Naive thymus-derived CD4-positive, alpha-beta T cell (primary cell): ENCODE measurements at regions not wholly inside any gene's neighbourhood (a gene's known extent, or its start where the extent isn't known, plus 50 kb on each side); places are given as distances from the start of the nearest gene placed in this dataset.
"Not testable (repeated sequence)": the region's sequence is repeated elsewhere in the genome, so short reads cannot be mapped to it uniquely, and the experiment has no call there.

Experiments used
- ATAC-seq: fragments of 150-1000 bp; cut with Tn5 transposase; 2 replicates; pipeline ENCODE4 v1.10.0; 2021; ENCODE audit warnings: mild to moderate bottlenecking, moderate library complexity
- CTCF ChIA-PET: fragments of 350-600 bp; sonication (Branson Sonifier 250); formaldehyde crosslinking; loops from one replicate; lab custom pipeline; 2021; ENCODE audit warnings: antibody characterized with exemption; lab: Charles Lee
- POLR2A ChIA-PET: fragments of 350-600 bp; sonication (Branson Sonifier 250); formaldehyde crosslinking; loops from one replicate; lab custom pipeline; 2021; ENCODE audit warnings: antibody characterized with exemption, inconsistent platforms; lab: Charles Lee
- DNase-seq, 9 donors: peaks; one replicate each; pipeline versions ENCODE4 v3.0.0 to v3.0.0-alpha.2; 2020 to 2022; ENCODE audit warnings: mixed read lengths in 1 of 9
- H3K27ac ChIP-seq: one replicate; pipeline ENCODE4 v1.7.0; 2013; ENCODE audit warnings: mild to moderate bottlenecking, low read depth, low read length, moderate library complexity
- H3K27me3 ChIP-seq, 2 donors: one replicate each; pipeline ENCODE4 v1.7.0; 2013; ENCODE audit warnings: low read length in 2 of 2, mild to moderate bottlenecking in 2 of 2, moderate library complexity in 2 of 2; ENCODE audit not compliant: control insufficient read depth in 2 of 2, insufficient read depth in 2 of 2
- H3K36me3 ChIP-seq, 3 experiments: 1 replicate in 2 of 3; 2 replicates in 1 of 3; pipeline ENCODE4 v1.7.0; 2013; ENCODE audit warnings: low read length in 3 of 3, mild to moderate bottlenecking in 3 of 3, moderate library complexity in 1 of 3; ENCODE audit not compliant: insufficient read depth in 3 of 3, control insufficient read depth in 2 of 3
- H3K4me1 ChIP-seq, 2 donors: one replicate each; pipeline ENCODE4 v1.7.0; 2013; ENCODE audit warnings: low read length in 2 of 2, mild to moderate bottlenecking in 2 of 2, moderate library complexity in 1 of 2; ENCODE audit not compliant: control insufficient read depth in 2 of 2, insufficient read depth in 2 of 2
- H3K4me3 ChIP-seq: 2 replicates; pipeline ENCODE4 v1.7.0; 2013; ENCODE audit warnings: mild to moderate bottlenecking, low read length
- H3K9me3 ChIP-seq, 3 experiments: 1 replicate in 2 of 3; 2 replicates in 1 of 3; pipeline ENCODE4 v1.7.0; 2013; ENCODE audit warnings: low read length in 3 of 3; ENCODE audit not compliant: control insufficient read depth in 2 of 3
- H3K27ac Mint-ChIP-seq, 9 donors: one replicate each; pipeline ENCODE4 v1.8.0; 2020 to 2022; ENCODE audit warnings: mixed read lengths in 9 of 9, mild to moderate bottlenecking in 8 of 9, moderate library complexity in 5 of 9, inconsistent platforms in 2 of 9
- H3K27me3 Mint-ChIP-seq, 5 donors: one replicate each; pipeline ENCODE4 v1.8.0; 2021 to 2022; ENCODE audit warnings: mixed read lengths in 5 of 5, mild to moderate bottlenecking in 1 of 5
- H3K36me3 Mint-ChIP-seq, 5 donors: one replicate each; pipeline ENCODE4 v1.8.0; 2020 to 2022; ENCODE audit warnings: mixed read lengths in 5 of 5, mild to moderate bottlenecking in 3 of 5, inconsistent platforms in 1 of 5
- H3K4me1 Mint-ChIP-seq, 7 donors: one replicate each; pipeline ENCODE4 v1.8.0; 2020 to 2022; ENCODE audit warnings: mixed read lengths in 7 of 7, mild to moderate bottlenecking in 3 of 7, inconsistent platforms in 1 of 7
- H3K4me3 Mint-ChIP-seq, 10 donors: one replicate each; pipeline ENCODE4 v1.8.0; 2020 to 2022; ENCODE audit warnings: mild to moderate bottlenecking in 10 of 10, mixed read lengths in 10 of 10, moderate library complexity in 6 of 10, inconsistent platforms in 2 of 10
- H3K9me3 Mint-ChIP-seq, 11 donors: one replicate each; pipeline ENCODE4 v1.8.0; 2020 to 2022; ENCODE audit warnings: mixed read lengths in 11 of 11, mild to moderate bottlenecking in 4 of 11, inconsistent platforms in 1 of 11, moderate library complexity in 1 of 11
- intact Hi-C, 2 donors: fragments of 100-400 bp; cut with micrococcal nuclease; formaldehyde crosslinking; loops; one replicate each; pipeline ENCODE4 v1.15.1; 2023

GRCh38 chr6:141504318-141504717 lies 628.4 kb upstream of the GJE1 start:
- intact Hi-C loops, H3K4me1 ChIP-seq, DNase-seq, H3K27ac Mint-ChIP-seq, H3K4me1 Mint-ChIP-seq, H3K27me3 Mint-ChIP-seq, H3K27me3 ChIP-seq, CTCF ChIA-PET, H3K4me3 ChIP-seq, H3K36me3 ChIP-seq, POLR2A ChIA-PET, ATAC-seq, H3K27ac ChIP-seq, H3K4me3 Mint-ChIP-seq: not testable (repeated sequence)
- H3K9me3 Mint-ChIP-seq = peaks cover 15 to 45% (median 17%) of the 10 kb centered on the region in 11 donors
- peaks cover 3 to 18% (median 14%) of the 10 kb centered on the region in 5 donors for H3K36me3 Mint-ChIP-seq
- peaks cover 0 to 12% (median 0%) of the 10 kb centered on the region in 3 experiments for H3K9me3 ChIP-seq

- intact Hi-C loops = no loop called here
- no peak overlapping the region for H3K27ac Mint-ChIP-seq
- POLR2A ChIA-PET = no interaction called here
- Histone ChIP-seq H3K27ac (no peak overlapping the region), H3K4me1 (no peaks in the 10 kb centered on the region), H3K9me3 (peaks cover 0 to 11% (median 0%) of the 10 kb centered on the region in 3 experiments), H3K4me3 (no peak overlapping the region), H3K27me3 (no peaks in the 10 kb centered on the region), H3K36me3 (no peaks in the 10 kb centered on the region)
- H3K36me3 Mint-ChIP-seq = peaks cover 3 to 15% (median 11%) of the 10 kb centered on the region in 5 donors
- CTCF ChIA-PET = no interaction called here
- H3K27me3 Mint-ChIP-seq = no peaks in the 10 kb centered on the region
- peaks cover 13 to 38% (median 16%) of the 10 kb centered on the region in 11 donors for H3K9me3 Mint-ChIP-seq
- DNase-seq = no peak
- no peaks in the 10 kb centered on the region for H3K4me1 Mint-ChIP-seq
- H3K4me3 Mint-ChIP-seq = no peak overlapping the region
- no peak for ATAC-seq
Measured at GRCh38 chr6:141501616-141502015, 631.1 kb upstream of the GJE1 start.

- no peaks in the 10 kb centered on the region for H3K9me3 ChIP-seq
- H3K36me3 ChIP-seq = no peaks in the 10 kb centered on the region
- no peak overlapping the region for H3K27ac ChIP-seq
- H3K4me3 ChIP-seq = no peak overlapping the region
- peak overlapping the region in 1 of 9 donors; percentile 71 for H3K27ac Mint-ChIP-seq
- H3K27me3 ChIP-seq = no peaks in the 10 kb centered on the region
- H3K9me3 Mint-ChIP-seq = peaks cover 0 to 11% (median 3%) of the 10 kb centered on the region in 11 donors
- no peaks in the 10 kb centered on the region for H3K4me1 ChIP-seq
- H3K36me3 Mint-ChIP-seq = peaks cover 0 to 4% (median 0%) of the 10 kb centered on the region in 5 donors
- ChIA-PET POLR2A (no interaction called here), CTCF (no interaction called here)
- H3K4me1 Mint-ChIP-seq = no peaks in the 10 kb centered on the region
- no peak for DNase-seq
- no peak overlapping the region for H3K4me3 Mint-ChIP-seq
- intact Hi-C loops = no loop called here
- no peak for ATAC-seq
- H3K27me3 Mint-ChIP-seq = no peaks in the 10 kb centered on the region
Measured at GRCh38 chr6:141498977-141499376, 633.7 kb upstream of the GJE1 start.

- Mint-ChIP-seq H3K27me3 (no peaks in the 10 kb centered on the region), H3K4me3 (no peak overlapping the region), H3K4me1 (peaks cover 0 to 6% (median 4%) of the 10 kb centered on the region in 7 donors), H3K9me3 (peaks cover 0 to 12% (median 0%) of the 10 kb centered on the region in 11 donors), H3K36me3 (peaks cover 0 to 1% (median 0%) of the 10 kb centered on the region in 5 donors), H3K27ac (peak overlapping the region in 2 of 9 donors; percentile 6 to 22)
- Histone ChIP-seq H3K27ac (no peak overlapping the region), H3K27me3 (no peaks in the 10 kb centered on the region), H3K9me3 (no peaks in the 10 kb centered on the region), H3K4me3 (no peak overlapping the region), H3K36me3 (no peaks in the 10 kb centered on the region), H3K4me1 (peaks cover 0 to 3% of the 10 kb centered on the region in 2 donors)
- ChIA-PET POLR2A (interaction anchor here (1.1 kb wide), 1 partner anchor 9 kb away, joined by 4 read pairs; no protein-coding TSS in a partner anchor), CTCF (no interaction called here)
- DNase-seq (no peak), ATAC-seq (no peak)
- intact Hi-C loops = no loop called here
Measured at GRCh38 chr6:141492521-141493284, 640.0 kb upstream of the GJE1 start.

- ChIA-PET CTCF (no interaction called here), POLR2A (interaction anchor here (1.1 kb wide), 1 partner anchor 8 kb away, joined by 4 read pairs; no protein-coding TSS in a partner anchor)
- Histone ChIP-seq H3K27me3 (no peaks in the 10 kb centered on the region), H3K4me3 (no peak overlapping the region), H3K4me1 (peaks cover 0 to 3% of the 10 kb centered on the region in 2 donors), H3K36me3 (no peaks in the 10 kb centered on the region), H3K9me3 (no peaks in the 10 kb centered on the region), H3K27ac (no peak overlapping the region)
- Mint-ChIP-seq H3K4me3 (no peak overlapping the region), H3K9me3 (peaks cover 0 to 9% (median 0%) of the 10 kb centered on the region in 11 donors), H3K27ac (no peak overlapping the region), H3K4me1 (peaks cover 0 to 10% (median 4%) of the 10 kb centered on the region in 7 donors), H3K27me3 (no peaks in the 10 kb centered on the region), H3K36me3 (peaks cover 0 to 3% (median 0%) of the 10 kb centered on the region in 5 donors)
- DNase-seq = no peak
- no peak for ATAC-seq
- intact Hi-C loops = no loop called here
Measured at GRCh38 chr6:141491684-141492083, 641.0 kb upstream of the GJE1 start.

GRCh38 chr6:141490982-141491381 lies 641.7 kb upstream of the GJE1 start:
- Histone ChIP-seq H3K27ac (no peak overlapping the region), H3K4me1 (peaks cover 0 to 3% of the 10 kb centered on the region in 2 donors), H3K4me3 (no peak overlapping the region), H3K27me3 (no peaks in the 10 kb centered on the region), H3K36me3 (no peaks in the 10 kb centered on the region), H3K9me3 (no peaks in the 10 kb centered on the region)
- H3K36me3 Mint-ChIP-seq = peaks cover 0 to 6% (median 0%) of the 10 kb centered on the region in 5 donors
- peaks cover 0 to 9% (median 0%) of the 10 kb centered on the region in 11 donors for H3K9me3 Mint-ChIP-seq
- ChIA-PET POLR2A (no interaction called here), CTCF (no interaction called here)
- H3K4me3 Mint-ChIP-seq = no peak overlapping the region
- ATAC-seq (no peak), DNase-seq (no peak)
- H3K27ac Mint-ChIP-seq = no peak overlapping the region
- H3K4me1 Mint-ChIP-seq = peaks cover 0 to 13% (median 4%) of the 10 kb centered on the region in 7 donors
- H3K27me3 Mint-ChIP-seq = no peaks in the 10 kb centered on the region
- intact Hi-C loops = no loop called here
